Activated T-helper 2 cell treated with anti-CD3 and anti-CD28 coated beads, Interferon-gamma antibody, Interleukin-2, Interleukin-4, amounts not matched to agents 10 μg/mL and 5 μg/mL and 100 μg/mL, durations not matched to agents 14 hours and 24 hours and 36 hours (primary cell): ENCODE measurements at regions not wholly inside any gene's neighbourhood (a gene's known extent, or its start where the extent isn't known, plus 50 kb on each side); places are given as distances from the start of the nearest gene placed in this dataset.
A peak's percentile ranks its signal among the peaks of the same experiment; 100 is the strongest.

ENCODE experiments used
- DNase-seq: peaks from one replicate; pipeline ENCODE4 v3.0.0; 2021; ENCODE audit warnings: low spot score
- H3K27ac Mint-ChIP-seq: one replicate; pipeline ENCODE4 v1.8.0; 2021; ENCODE audit warnings: mixed read lengths
- H3K27me3 Mint-ChIP-seq: one replicate; pipeline ENCODE4 v1.8.0; 2021; ENCODE audit warnings: low read depth, mixed read lengths
- H3K36me3 Mint-ChIP-seq: one replicate; pipeline ENCODE4 v1.8.0; 2021; ENCODE audit warnings: low read depth, mixed read lengths
- H3K4me1 Mint-ChIP-seq: one replicate; pipeline ENCODE4 v1.8.0; 2021; ENCODE audit warnings: low read depth, mixed read lengths
- H3K4me3 Mint-ChIP-seq: one replicate; pipeline ENCODE4 v1.8.0; 2021; ENCODE audit warnings: low read depth, mild to moderate bottlenecking, moderate library complexity, mixed read lengths
- H3K9me3 Mint-ChIP-seq: one replicate; pipeline ENCODE4 v1.8.0; 2021; ENCODE audit warnings: mixed read lengths
- intact Hi-C: fragments of 100-400 bp; cut with micrococcal nuclease; formaldehyde crosslinking; loops from one replicate; pipeline ENCODE4 v1.15.1; 2023

- no peak overlapping the region for H3K27ac Mint-ChIP-seq
- H3K4me1 Mint-ChIP-seq, result peaks cover 9% of the 10 kb centered on the region
These were observed 55.5 kb downstream of the GSPT2 start for GRCh38 chrX:51798701-51799100.

GRCh38 chrX:51802917-51803688, 59.9 kb downstream of the GSPT2 start:
- Mint-ChIP-seq H3K4me1 (peaks cover 18% of the 10 kb centered on the region), H3K36me3 (peaks cover 8% of the 10 kb centered on the region), H3K9me3 (no peaks in the 10 kb centered on the region), H3K4me3 (peak overlapping the region; percentile 92), H3K27me3 (peaks cover 5% of the 10 kb centered on the region), H3K27ac (peak overlapping the region; percentile 92)
- intact Hi-C loops, result loop anchor here (1.0 to 10.0 kb wide), 3 partner anchors 60 to 162 kb away; partner anchors contain the start of genes GSPT2 and MAGED1
- peak; percentile 31 for DNase-seq

More at GRCh38 chrX:51798701-51799100, 55.5 kb downstream of the GSPT2 start:
- no peak for DNase-seq
- intact Hi-C loops, result no loop called here
- Mint-ChIP-seq H3K36me3 (no peaks in the 10 kb centered on the region), H3K9me3 (no peaks in the 10 kb centered on the region), H3K27me3 (peaks cover 8% of the 10 kb centered on the region), H3K4me3 (no peak overlapping the region)

- DNase-seq, result no peak
- Mint-ChIP-seq H3K27me3 (peaks cover 5% of the 10 kb centered on the region), H3K4me3 (peak overlapping the region; percentile 92), H3K36me3 (peaks cover 8% of the 10 kb centered on the region), H3K9me3 (no peaks in the 10 kb centered on the region), H3K27ac (no peak overlapping the region), H3K4me1 (peaks cover 18% of the 10 kb centered on the region)
- intact Hi-C loops, result loop anchor here (1.0 to 10.0 kb wide), 2 partner anchors 91 to 163 kb away; partner anchors contain the start of gene MAGED1
These were observed 60.6 kb downstream of the GSPT2 start for GRCh38 chrX:51803833-51804232.

- no peak overlapping the region for H3K27ac Mint-ChIP-seq
- H3K9me3 Mint-ChIP-seq, result no peaks in the 10 kb centered on the region
- H3K27me3 Mint-ChIP-seq, result peaks cover 4% of the 10 kb centered on the region
These were observed 61.5 kb downstream of the GSPT2 start for GRCh38 chrX:51804741-51805140.

GRCh38 chrX:51813886-51814460, 70.7 kb downstream of the GSPT2 start:
- H3K27ac Mint-ChIP-seq, result no peak overlapping the region
- H3K27me3 Mint-ChIP-seq, result no peaks in the 10 kb centered on the region
- H3K4me3 Mint-ChIP-seq, result no peak overlapping the region
- intact Hi-C loops, result no loop called here
- H3K9me3 Mint-ChIP-seq, result no peaks in the 10 kb centered on the region
- no peaks in the 10 kb centered on the region for H3K4me1 Mint-ChIP-seq
- H3K36me3 Mint-ChIP-seq, result peaks cover 15% of the 10 kb centered on the region
- no peak for DNase-seq

More at GRCh38 chrX:51804741-51805140, 61.5 kb downstream of the GSPT2 start:
- H3K36me3 Mint-ChIP-seq, result peaks cover 8% of the 10 kb centered on the region
- intact Hi-C loops, result loop anchor here (10.0 kb wide), 1 partner anchor 90 kb away; the partner anchor contains the start of gene MAGED1
- no peak for DNase-seq
- no peak overlapping the region for H3K4me3 Mint-ChIP-seq
- peaks cover 18% of the 10 kb centered on the region for H3K4me1 Mint-ChIP-seq

GRCh38 chrX:51824061-51824460, 69.4 kb upstream of the MAGED1 start:
- Mint-ChIP-seq H3K4me1 (peaks cover 22% of the 10 kb centered on the region), H3K27me3 (no peaks in the 10 kb centered on the region), H3K4me3 (no peak overlapping the region), H3K9me3 (no peaks in the 10 kb centered on the region), H3K36me3 (peaks cover 9% of the 10 kb centered on the region), H3K27ac (no peak overlapping the region)
- no peak for DNase-seq
- intact Hi-C loops, result no loop called here

GRCh38 chrX:51825436-51825835, 68.0 kb upstream of the MAGED1 start:
- intact Hi-C loops, result no loop called here
- Mint-ChIP-seq H3K36me3 (peaks cover 6% of the 10 kb centered on the region), H3K4me3 (no peak overlapping the region), H3K27me3 (no peaks in the 10 kb centered on the region), H3K9me3 (no peaks in the 10 kb centered on the region), H3K4me1 (peaks cover 22% of the 10 kb centered on the region), H3K27ac (no peak overlapping the region)
- DNase-seq, result no peak

GRCh38 chrX:51834076-51834475, 59.3 kb upstream of the MAGED1 start:
- DNase-seq, result no peak
- Mint-ChIP-seq H3K4me3 (no peak overlapping the region), H3K9me3 (no peaks in the 10 kb centered on the region), H3K4me1 (peaks cover 4% of the 10 kb centered on the region), H3K27ac (no peak overlapping the region), H3K27me3 (no peaks in the 10 kb centered on the region), H3K36me3 (peaks cover 8% of the 10 kb centered on the region)
- intact Hi-C loops, result no loop called here

GRCh38 chrX:51836823-51837222, 56.6 kb upstream of the MAGED1 start:
- Mint-ChIP-seq H3K9me3 (no peaks in the 10 kb centered on the region), H3K27me3 (no peaks in the 10 kb centered on the region), H3K4me1 (peaks cover 4% of the 10 kb centered on the region), H3K36me3 (peaks cover 8% of the 10 kb centered on the region), H3K27ac (no peak overlapping the region), H3K4me3 (no peak overlapping the region)
- no peak for DNase-seq
- intact Hi-C loops, result no loop called here

- H3K27ac Mint-ChIP-seq, result no peak overlapping the region
- intact Hi-C loops, result no loop called here
- H3K36me3 Mint-ChIP-seq, result peaks cover 5% of the 10 kb centered on the region
- no peaks in the 10 kb centered on the region for H3K27me3 Mint-ChIP-seq
- no peak for DNase-seq
- H3K4me3 Mint-ChIP-seq, result no peak overlapping the region
- peaks cover 4% of the 10 kb centered on the region for H3K4me1 Mint-ChIP-seq
- no peaks in the 10 kb centered on the region for H3K9me3 Mint-ChIP-seq
These were observed 56.0 kb upstream of the MAGED1 start for GRCh38 chrX:51837451-51837850.

- intact Hi-C loops, result no loop called here
- H3K27me3 Mint-ChIP-seq, result no peaks in the 10 kb centered on the region
- no peak for DNase-seq
- H3K36me3 Mint-ChIP-seq, result peaks cover 2% of the 10 kb centered on the region
- no peak overlapping the region for H3K4me3 Mint-ChIP-seq
- H3K27ac Mint-ChIP-seq, result no peak overlapping the region
- H3K9me3 Mint-ChIP-seq, result no peaks in the 10 kb centered on the region
- peaks cover 4% of the 10 kb centered on the region for H3K4me1 Mint-ChIP-seq
These were observed 55.5 kb upstream of the MAGED1 start for GRCh38 chrX:51837921-51838320.
